ENCODE measurements at regions not wholly inside any gene's neighbourhood (a gene's known extent, or its start where the extent isn't known, plus 50 kb on each side); places are given as distances from the start of the nearest gene placed in this dataset.

GRCh38 chr3:168753724-168754123 lies 658.0 kb upstream of the GOLIM4 start:
- Histone ChIP-seq H3K9me3 (ENCODE audit: low read length) (no peaks in the 10 kb centered on the region), H3K4me3 (ENCODE audit: low read length) (no peak overlapping the region)

GRCh38 chr3:168752339-168752738 lies 656.6 kb upstream of the GOLIM4 start:
- no peaks in the 10 kb centered on the region for H3K9me3 ChIP-seq (ENCODE audit: low read length)
- no peaks in the 10 kb centered on the region for H3K36me3 ChIP-seq (ENCODE audit: insufficient read depth, low read length)
- H3K4me3 ChIP-seq (ENCODE audit: low read length), result no peak overlapping the region
- no peaks in the 10 kb centered on the region for H3K4me1 ChIP-seq (ENCODE audit: insufficient read depth, low read length)
- no peaks in the 10 kb centered on the region for H3K27me3 ChIP-seq (ENCODE audit: insufficient read depth, low read length)
- no peak overlapping the region for H2AFZ ChIP-seq (ENCODE audit: low read depth, low read length)

More at GRCh38 chr3:168753724-168754123, 658.0 kb upstream of the GOLIM4 start:
- H2AFZ ChIP-seq (ENCODE audit: low read depth, low read length), result no peak overlapping the region
- no peaks in the 10 kb centered on the region for H3K27me3 ChIP-seq (ENCODE audit: insufficient read depth, low read length)
- H3K36me3 ChIP-seq (ENCODE audit: insufficient read depth, low read length), result no peaks in the 10 kb centered on the region
- no peaks in the 10 kb centered on the region for H3K4me1 ChIP-seq (ENCODE audit: insufficient read depth, low read length)

GRCh38 chr3:168747697-168748096 lies 652.0 kb upstream of the GOLIM4 start:
- H3K36me3 ChIP-seq (ENCODE audit: insufficient read depth, low read length), result no peaks in the 10 kb centered on the region
- H3K4me3 ChIP-seq (ENCODE audit: low read length), result no peak overlapping the region
- no peaks in the 10 kb centered on the region for H3K27me3 ChIP-seq (ENCODE audit: insufficient read depth, low read length)
- no peaks in the 10 kb centered on the region for H3K9me3 ChIP-seq (ENCODE audit: low read length)
- no peaks in the 10 kb centered on the region for H3K4me1 ChIP-seq (ENCODE audit: insufficient read depth, low read length)
- no peak overlapping the region for H2AFZ ChIP-seq (ENCODE audit: low read depth, low read length)

- Histone ChIP-seq H2AFZ (ENCODE audit: low read depth, low read length) (no peak overlapping the region), H3K36me3 (ENCODE audit: insufficient read depth, low read length) (no peaks in the 10 kb centered on the region), H3K27me3 (ENCODE audit: insufficient read depth, low read length) (no peaks in the 10 kb centered on the region), H3K4me3 (ENCODE audit: low read length) (no peak overlapping the region), H3K9me3 (ENCODE audit: low read length) (no peaks in the 10 kb centered on the region), H3K4me1 (ENCODE audit: insufficient read depth, low read length) (peaks cover 4% of the 10 kb centered on the region)
Observed at GRCh38 chr3:168738527-168739325, 643.0 kb upstream of the GOLIM4 start.

GRCh38 chr3:168736202-168736601 lies 640.5 kb upstream of the GOLIM4 start:
- H3K4me1 ChIP-seq (ENCODE audit: insufficient read depth, low read length), result no peaks in the 10 kb centered on the region
- no peak overlapping the region for H3K4me3 ChIP-seq (ENCODE audit: low read length)
- H3K36me3 ChIP-seq (ENCODE audit: insufficient read depth, low read length), result no peaks in the 10 kb centered on the region
- H3K27me3 ChIP-seq (ENCODE audit: insufficient read depth, low read length), result no peaks in the 10 kb centered on the region
- H3K9me3 ChIP-seq (ENCODE audit: low read length), result no peaks in the 10 kb centered on the region
- no peak overlapping the region for H2AFZ ChIP-seq (ENCODE audit: low read depth, low read length)

- Histone ChIP-seq H3K27me3 (ENCODE audit: insufficient read depth, low read length) (no peaks in the 10 kb centered on the region), H3K4me1 (ENCODE audit: insufficient read depth, low read length) (peaks cover 14% of the 10 kb centered on the region), H3K4me3 (ENCODE audit: low read length) (no peak overlapping the region), H2AFZ (ENCODE audit: low read depth, low read length) (no peak overlapping the region), H3K9me3 (ENCODE audit: low read length) (peaks cover 8% of the 10 kb centered on the region), H3K36me3 (ENCODE audit: insufficient read depth, low read length) (no peaks in the 10 kb centered on the region)
Observed at GRCh38 chr3:168730073-168730472, 634.3 kb upstream of the GOLIM4 start.

- Histone ChIP-seq H3K4me3 (ENCODE audit: low read length) (no peak overlapping the region), H3K4me1 (ENCODE audit: insufficient read depth, low read length) (peaks cover 14% of the 10 kb centered on the region), H2AFZ (ENCODE audit: low read depth, low read length) (no peak overlapping the region), H3K36me3 (ENCODE audit: insufficient read depth, low read length) (peaks cover 6% of the 10 kb centered on the region), H3K9me3 (ENCODE audit: low read length) (peaks cover 8% of the 10 kb centered on the region), H3K27me3 (ENCODE audit: insufficient read depth, low read length) (no peaks in the 10 kb centered on the region)
Observed at GRCh38 chr3:168722091-168722490, 626.4 kb upstream of the GOLIM4 start.

GRCh38 chr3:168714609-168715240 lies 619.0 kb upstream of the GOLIM4 start:
- no peak overlapping the region for H3K4me3 ChIP-seq (ENCODE audit: low read length)
- no peaks in the 10 kb centered on the region for H3K4me1 ChIP-seq (ENCODE audit: insufficient read depth, low read length)
- no peak overlapping the region for H2AFZ ChIP-seq (ENCODE audit: low read depth, low read length)
- H3K9me3 ChIP-seq (ENCODE audit: low read length), result peaks cover 1% of the 10 kb centered on the region
- no peaks in the 10 kb centered on the region for H3K27me3 ChIP-seq (ENCODE audit: insufficient read depth, low read length)
- peaks cover 8% of the 10 kb centered on the region for H3K36me3 ChIP-seq (ENCODE audit: insufficient read depth, low read length)

- Histone ChIP-seq H3K36me3 (ENCODE audit: insufficient read depth, low read length) (peaks cover 7% of the 10 kb centered on the region), H3K4me1 (ENCODE audit: insufficient read depth, low read length) (no peaks in the 10 kb centered on the region), H2AFZ (ENCODE audit: low read depth, low read length) (no peak overlapping the region), H3K4me3 (ENCODE audit: low read length) (no peak overlapping the region), H3K27me3 (ENCODE audit: insufficient read depth, low read length) (no peaks in the 10 kb centered on the region), H3K9me3 (ENCODE audit: low read length) (peaks cover 1% of the 10 kb centered on the region)
Observed at GRCh38 chr3:168709073-168709472, 613.3 kb upstream of the GOLIM4 start.

- H3K4me1 ChIP-seq (ENCODE audit: insufficient read depth, low read length), result peaks cover 7% of the 10 kb centered on the region
- no peaks in the 10 kb centered on the region for H3K27me3 ChIP-seq (ENCODE audit: insufficient read depth, low read length)
- H2AFZ ChIP-seq (ENCODE audit: low read depth, low read length), result no peak overlapping the region
- no peak overlapping the region for H3K4me3 ChIP-seq (ENCODE audit: low read length)
- H3K36me3 ChIP-seq (ENCODE audit: insufficient read depth, low read length), result peaks cover 5% of the 10 kb centered on the region
- peaks cover 1% of the 10 kb centered on the region for H3K9me3 ChIP-seq (ENCODE audit: low read length)
Observed at GRCh38 chr3:168707900-168708299, 612.2 kb upstream of the GOLIM4 start.

GRCh38 chr3:168705412-168705811 lies 609.7 kb upstream of the GOLIM4 start:
- Histone ChIP-seq H3K4me3 (ENCODE audit: low read length) (no peak overlapping the region), H3K27me3 (ENCODE audit: insufficient read depth, low read length) (no peaks in the 10 kb centered on the region), H3K36me3 (ENCODE audit: insufficient read depth, low read length) (peaks cover 2% of the 10 kb centered on the region), H3K4me1 (ENCODE audit: insufficient read depth, low read length) (peaks cover 13% of the 10 kb centered on the region), H2AFZ (ENCODE audit: low read depth, low read length) (no peak overlapping the region), H3K9me3 (ENCODE audit: low read length) (no peaks in the 10 kb centered on the region)

- peaks cover 2% of the 10 kb centered on the region for H3K36me3 ChIP-seq (ENCODE audit: insufficient read depth, low read length)
- H3K4me1 ChIP-seq (ENCODE audit: insufficient read depth, low read length), result no peaks in the 10 kb centered on the region
- no peaks in the 10 kb centered on the region for H3K27me3 ChIP-seq (ENCODE audit: insufficient read depth, low read length)
- no peak overlapping the region for H3K4me3 ChIP-seq (ENCODE audit: low read length)
- no peaks in the 10 kb centered on the region for H3K9me3 ChIP-seq (ENCODE audit: low read length)
- no peak overlapping the region for H2AFZ ChIP-seq (ENCODE audit: low read depth, low read length)
Observed at GRCh38 chr3:168696051-168696450, 600.3 kb upstream of the GOLIM4 start.

GRCh38 chr3:168693870-168694269 lies 598.1 kb upstream of the GOLIM4 start:
- no peak overlapping the region for H2AFZ ChIP-seq (ENCODE audit: low read depth, low read length)
- no peak overlapping the region for H3K4me3 ChIP-seq (ENCODE audit: low read length)
- no peaks in the 10 kb centered on the region for H3K36me3 ChIP-seq (ENCODE audit: insufficient read depth, low read length)
- H3K27me3 ChIP-seq (ENCODE audit: insufficient read depth, low read length), result no peaks in the 10 kb centered on the region
- no peaks in the 10 kb centered on the region for H3K4me1 ChIP-seq (ENCODE audit: insufficient read depth, low read length)
- H3K9me3 ChIP-seq (ENCODE audit: low read length), result no peaks in the 10 kb centered on the region
